22Rv1 (cell line): ENCODE measurements at regions not wholly inside any gene's neighbourhood (a gene's known extent, or its start where the extent isn't known, plus 50 kb on each side); places are given as distances from the start of the nearest gene placed in this dataset.

Experiments used
- CTCF ChIP-seq: fragments of 450-650 bp; IDR thresholded peaks from 2 replicates; pipeline ENCODE4 v1.5.1; 2017; ENCODE audit warnings: mild to moderate bottlenecking
- ZFX ChIP-seq: fragments of 450-650 bp; IDR thresholded peaks from 2 replicates; pipeline ENCODE4 v1.6.1; 2017; ENCODE audit warnings: antibody characterized with exemption, borderline replicate concordance

- no peak for TF ChIP-seq CTCF
- TF ChIP-seq ZFX = no peak
Measured at GRCh38 chr6:51013376-51013775, 194.7 kb downstream of the TFAP2B start.
